ENCODE measurements at regions not wholly inside any gene's neighbourhood (a gene's known extent, or its start where the extent isn't known, plus 50 kb on each side); places are given as distances from the start of the nearest gene placed in this dataset.

- no peaks in the 10 kb centered on the region for H3K36me3 Mint-ChIP-seq (ENCODE audit: low read depth)
- no peak overlapping the region for H3K4me3 Mint-ChIP-seq
- no peaks in the 10 kb centered on the region for H3K4me1 Mint-ChIP-seq
- H3K27ac Mint-ChIP-seq = no peak overlapping the region
- no peak for TF ChIP-seq CTCF (IDR thresholded peaks at IDR 0.05; ENCODE audit: unreplicated experiment in 3 of 3)
- H3K9me3 Mint-ChIP-seq = peaks cover 13% of the 10 kb centered on the region
- no peaks in the 10 kb centered on the region for H3K27me3 Mint-ChIP-seq (ENCODE audit: low read depth)
Measured at GRCh38 chrX:22616867-22617266, 344.2 kb downstream of the CBLL2 start.

DNA sequence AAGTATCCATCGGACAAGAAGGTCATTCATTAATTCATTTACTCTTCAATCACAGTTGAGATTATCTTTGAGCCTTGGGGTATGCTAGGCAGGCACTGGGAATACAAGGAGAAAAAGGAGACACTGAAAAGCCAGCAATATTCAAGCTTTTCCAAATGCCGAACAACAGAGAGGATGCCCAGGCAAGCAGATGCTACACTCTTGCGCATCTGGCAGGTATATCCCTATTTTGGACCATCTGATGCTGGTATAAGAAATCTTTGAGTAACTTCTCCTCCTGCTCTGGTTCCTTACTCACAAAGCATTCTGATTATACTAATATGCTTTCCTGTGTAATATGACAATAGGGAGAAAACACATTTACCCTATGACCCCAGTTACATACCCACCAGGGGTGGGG, 354.9 kb downstream of the CBLL2 start:
- H3K4me1 Mint-ChIP-seq = peaks cover 5% of the 10 kb centered on the region

GRCh38 chrX:22628275-22628674, 355.6 kb downstream of the CBLL2 start:
- no peaks in the 10 kb centered on the region for H3K36me3 Mint-ChIP-seq (ENCODE audit: low read depth)
- no peak overlapping the region for H3K4me3 Mint-ChIP-seq
- H3K9me3 Mint-ChIP-seq = no peaks in the 10 kb centered on the region
- no peaks in the 10 kb centered on the region for H3K27me3 Mint-ChIP-seq (ENCODE audit: low read depth)
- H3K4me1 Mint-ChIP-seq = peaks cover 5% of the 10 kb centered on the region
- TF ChIP-seq CTCF (IDR thresholded peaks at IDR 0.05; ENCODE audit: unreplicated experiment in 3 of 3) = no peak
- no peak overlapping the region for H3K27ac Mint-ChIP-seq

More for the DNA sequence above, 354.9 kb downstream of the CBLL2 start:
- no peak for TF ChIP-seq CTCF (IDR thresholded peaks at IDR 0.05; ENCODE audit: unreplicated experiment in 3 of 3)
- Mint-ChIP-seq H3K27me3 (ENCODE audit: low read depth) (no peaks in the 10 kb centered on the region), H3K36me3 (ENCODE audit: low read depth) (no peaks in the 10 kb centered on the region), H3K27ac (no peak overlapping the region), H3K4me3 (no peak overlapping the region), H3K9me3 (no peaks in the 10 kb centered on the region)

- Mint-ChIP-seq H3K27ac (no peak overlapping the region), H3K9me3 (no peaks in the 10 kb centered on the region), H3K4me1 (peaks cover 9% of the 10 kb centered on the region), H3K27me3 (ENCODE audit: low read depth) (no peaks in the 10 kb centered on the region), H3K36me3 (ENCODE audit: low read depth) (no peaks in the 10 kb centered on the region), H3K4me3 (no peak overlapping the region)
- TF ChIP-seq CTCF (IDR thresholded peaks at IDR 0.05; ENCODE audit: unreplicated experiment in 3 of 3) = no peak
Measured at GRCh38 chrX:22629105-22629725, 356.5 kb downstream of the CBLL2 start.

DNA sequence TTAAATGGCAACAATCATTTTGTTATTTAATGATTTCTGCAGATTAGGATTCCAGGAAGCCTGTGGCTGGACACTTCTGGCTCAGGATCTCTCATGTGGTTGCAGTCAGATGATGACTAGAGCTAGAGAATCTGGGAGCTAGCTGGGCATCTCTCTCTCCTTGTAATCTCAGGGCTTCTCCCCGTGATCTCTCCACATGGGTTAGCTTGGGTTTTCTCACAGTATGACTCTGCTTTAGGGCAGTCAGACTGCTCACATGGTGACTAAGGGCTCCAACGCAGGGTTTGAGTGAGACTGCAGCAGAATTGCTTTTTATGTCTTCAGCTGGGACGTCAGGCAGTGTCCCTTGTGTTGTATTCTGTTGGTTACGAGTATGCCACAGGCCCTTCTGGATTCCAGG, 361.4 kb downstream of the CBLL2 start:
- TF ChIP-seq CTCF (IDR thresholded peaks at IDR 0.05; ENCODE audit: unreplicated experiment in 3 of 3) = no peak
- Mint-ChIP-seq H3K36me3 (ENCODE audit: low read depth) (no peaks in the 10 kb centered on the region), H3K27me3 (ENCODE audit: low read depth) (no peaks in the 10 kb centered on the region), H3K9me3 (no peaks in the 10 kb centered on the region), H3K27ac (peak overlapping the region in 2 of 3 experiments; percentile 26 to 33), H3K4me1 (peaks cover 21% of the 10 kb centered on the region), H3K4me3 (no peak overlapping the region)

GRCh38 chrX:22634751-22635150, 362.0 kb downstream of the CBLL2 start:
- Mint-ChIP-seq H3K27ac (peak overlapping the region; percentile 23 to 36 (median 26)), H3K27me3 (ENCODE audit: low read depth) (no peaks in the 10 kb centered on the region), H3K4me1 (peaks cover 24% of the 10 kb centered on the region), H3K9me3 (no peaks in the 10 kb centered on the region), H3K36me3 (ENCODE audit: low read depth) (no peaks in the 10 kb centered on the region), H3K4me3 (no peak overlapping the region)
- TF ChIP-seq CTCF (IDR thresholded peaks at IDR 0.05; ENCODE audit: unreplicated experiment in 3 of 3) = no peak

Data from nephron (organoid).